Astrocyte of the cerebellum (primary cell): ENCODE measurements at regions not wholly inside any gene's neighbourhood (a gene's known extent, or its start where the extent isn't known, plus 50 kb on each side); places are given as distances from the start of the nearest gene placed in this dataset.

Source experiments
- DNase-seq: peaks from one replicate; pipeline ENCODE4 v3.0.0-alpha.2; 2011; ENCODE audit warnings: low read depth
- H3K4me3 ChIP-seq: 2 replicates; pipeline ENCODE4 v1.5.1; 2011; ENCODE audit warnings: mild to moderate bottlenecking, low read depth, low read length, moderate library complexity
- in situ Hi-C: cut with HindIII; loops from 2 replicates; pipeline ENCODE4 v1.10.0; 2017; ENCODE audit warnings: low sequenced_read_pairs
- TF ChIP-seq, protein P1 (sequence below): IDR thresholded peaks from 2 replicates; pipeline ENCODE4 v1.5.1; 2012; ENCODE audit warnings: low read length, low read depth, moderate library complexity, mild to moderate bottlenecking; ENCODE audit errors: missing control alignments

DNA sequence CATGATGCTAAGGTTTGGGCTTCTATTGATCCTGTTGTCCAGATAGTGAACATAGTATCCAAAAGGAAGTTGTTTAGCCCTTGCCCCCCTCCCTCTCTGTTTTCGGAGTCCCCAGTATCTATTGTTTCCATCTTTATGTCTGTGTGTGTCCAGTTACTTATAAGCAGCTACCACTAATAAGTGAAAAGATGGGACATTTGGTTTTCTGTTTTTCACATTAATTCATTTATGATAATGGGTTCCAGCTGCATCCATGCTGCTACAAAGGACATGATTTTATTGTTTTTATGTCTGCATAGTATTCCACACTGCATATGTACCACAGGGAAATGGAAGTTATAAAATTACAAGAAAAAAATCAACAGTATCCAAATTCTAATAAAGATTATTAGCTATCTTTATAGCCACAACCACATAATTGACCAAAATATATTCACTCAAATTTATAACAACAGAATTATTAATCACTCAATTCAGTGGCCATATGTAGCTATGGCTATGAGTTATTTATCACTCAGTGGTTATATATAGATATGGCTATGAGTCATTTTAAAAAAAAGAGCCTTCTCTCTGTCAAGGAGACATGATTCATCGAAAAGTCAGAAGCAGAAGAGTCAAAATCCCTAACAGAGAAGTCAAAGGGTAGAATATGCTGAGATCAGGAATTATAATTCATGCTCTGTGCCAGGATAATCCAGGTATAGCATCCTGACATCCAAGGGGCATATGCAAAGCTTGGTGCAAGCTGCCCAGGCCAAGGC lies 367.5 kb downstream of the DEPDC1B start:
- TF ChIP-seq, protein P1, sequence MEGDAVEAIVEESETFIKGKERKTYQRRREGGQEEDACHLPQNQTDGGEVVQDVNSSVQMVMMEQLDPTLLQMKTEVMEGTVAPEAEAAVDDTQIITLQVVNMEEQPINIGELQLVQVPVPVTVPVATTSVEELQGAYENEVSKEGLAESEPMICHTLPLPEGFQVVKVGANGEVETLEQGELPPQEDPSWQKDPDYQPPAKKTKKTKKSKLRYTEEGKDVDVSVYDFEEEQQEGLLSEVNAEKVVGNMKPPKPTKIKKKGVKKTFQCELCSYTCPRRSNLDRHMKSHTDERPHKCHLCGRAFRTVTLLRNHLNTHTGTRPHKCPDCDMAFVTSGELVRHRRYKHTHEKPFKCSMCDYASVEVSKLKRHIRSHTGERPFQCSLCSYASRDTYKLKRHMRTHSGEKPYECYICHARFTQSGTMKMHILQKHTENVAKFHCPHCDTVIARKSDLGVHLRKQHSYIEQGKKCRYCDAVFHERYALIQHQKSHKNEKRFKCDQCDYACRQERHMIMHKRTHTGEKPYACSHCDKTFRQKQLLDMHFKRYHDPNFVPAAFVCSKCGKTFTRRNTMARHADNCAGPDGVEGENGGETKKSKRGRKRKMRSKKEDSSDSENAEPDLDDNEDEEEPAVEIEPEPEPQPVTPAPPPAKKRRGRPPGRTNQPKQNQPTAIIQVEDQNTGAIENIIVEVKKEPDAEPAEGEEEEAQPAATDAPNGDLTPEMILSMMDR: no peak
- DNase-seq: no peak
- in situ Hi-C loops: no loop called here
- no peak overlapping the region for H3K4me3 ChIP-seq

DNA sequence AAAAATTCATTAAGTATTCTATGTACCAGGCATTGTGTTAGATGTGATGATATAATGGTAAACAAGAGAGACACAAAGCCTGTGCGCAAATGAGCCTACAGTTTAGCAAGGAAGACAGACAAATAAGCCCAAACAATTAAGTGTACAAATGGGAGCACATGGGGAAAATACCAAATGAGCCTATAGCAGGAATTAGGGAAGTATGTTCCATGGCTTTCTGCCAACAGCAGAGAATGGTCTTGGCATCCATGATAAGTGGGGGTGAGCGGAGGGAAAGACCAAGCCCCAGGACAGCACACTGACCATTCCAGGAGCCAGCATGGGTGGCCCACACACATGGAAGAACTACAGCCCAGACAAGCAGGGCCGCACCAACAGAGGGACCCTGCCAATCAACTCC lies 369.7 kb downstream of the DEPDC1B start:
- in situ Hi-C loops: no loop called here
- TF ChIP-seq, protein P1: no peak
- no peak overlapping the region for H3K4me3 ChIP-seq
- no peak for DNase-seq

DNA sequence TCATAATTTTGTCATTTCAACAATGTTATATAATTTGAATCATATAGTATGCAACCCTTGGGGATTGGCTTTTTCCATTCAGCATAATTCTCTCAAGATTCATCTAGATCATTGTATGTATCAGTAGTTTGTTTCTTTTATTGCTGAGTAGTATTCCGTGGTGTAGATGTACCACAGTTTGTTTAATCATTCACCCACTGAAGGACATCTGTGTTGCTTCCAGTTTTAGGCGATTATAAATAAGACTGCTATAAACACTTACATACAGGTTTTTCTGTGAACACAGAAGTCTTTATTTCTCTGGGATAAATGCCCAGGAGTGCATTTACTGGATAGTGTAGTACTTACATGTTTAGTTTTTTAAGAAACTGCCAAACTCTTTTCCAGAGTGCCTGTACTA lies 374.1 kb downstream of the DEPDC1B start:
- no peak for DNase-seq
- H3K4me3 ChIP-seq: no peak overlapping the region
- in situ Hi-C loops: no loop called here
- TF ChIP-seq, protein P1: no peak

DNA sequence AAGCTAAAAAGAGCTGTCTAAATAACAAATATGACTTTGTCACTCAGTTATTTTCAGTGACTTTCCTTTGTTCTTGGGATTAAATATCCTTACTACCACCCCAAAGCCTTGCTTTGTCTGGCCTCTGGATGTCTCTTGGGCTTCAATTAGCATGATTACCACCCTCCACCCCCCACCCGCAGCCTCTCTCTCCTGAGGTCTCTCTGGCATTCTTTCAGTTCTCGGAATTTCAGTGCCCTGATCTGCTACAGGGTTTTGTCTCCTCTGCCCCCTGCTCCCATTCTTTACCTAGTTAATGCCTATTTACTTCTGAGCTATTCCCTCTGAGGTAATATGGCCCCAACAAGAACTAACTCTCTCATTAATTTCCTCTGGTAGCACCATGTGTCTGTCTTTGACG lies 376.4 kb downstream of the DEPDC1B start:
- no peak overlapping the region for H3K4me3 ChIP-seq
- DNase-seq: no peak
- TF ChIP-seq, protein P1: no peak
- in situ Hi-C loops: no loop called here

DNA sequence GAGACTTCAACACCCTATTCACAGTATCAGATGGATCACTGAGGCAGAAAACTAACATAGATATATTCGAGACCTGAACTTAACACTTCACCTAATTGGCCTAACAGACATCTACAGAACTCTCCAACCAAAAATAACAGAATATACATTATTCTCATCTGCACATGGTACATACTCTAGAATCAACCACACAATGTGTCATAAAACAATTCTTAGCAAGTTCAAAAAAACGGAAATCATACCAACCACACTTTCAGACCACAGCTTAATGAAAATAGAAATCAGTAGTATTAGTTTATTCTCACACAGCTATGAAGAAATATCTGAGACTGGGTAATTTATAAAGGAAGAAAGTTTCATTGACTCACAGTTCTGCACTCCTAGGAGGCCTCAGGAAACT lies 387.9 kb downstream of the DEPDC1B start:
- in situ Hi-C loops: no loop called here
- no peak overlapping the region for H3K4me3 ChIP-seq
- TF ChIP-seq, protein P1: no peak
- DNase-seq: no peak

DNA sequence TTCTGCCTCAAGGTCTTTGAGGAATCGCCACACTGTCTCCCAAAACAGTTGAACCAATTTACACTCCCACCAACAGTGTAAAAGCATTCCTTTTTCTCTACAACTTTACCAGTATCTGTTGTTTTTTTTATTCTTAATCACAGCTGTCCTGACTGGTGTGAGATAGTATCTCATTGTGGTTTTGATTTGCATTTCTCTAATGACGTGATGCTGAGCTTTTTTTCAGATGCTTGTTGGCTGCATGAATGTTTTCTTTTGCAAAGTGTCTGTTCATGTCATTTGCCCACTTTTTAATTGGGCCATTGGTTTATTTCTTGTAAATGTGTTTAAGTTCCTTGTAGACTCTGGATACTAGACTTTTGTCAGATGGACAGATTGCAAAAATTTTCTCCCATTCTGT lies 400.0 kb downstream of the DEPDC1B start:
- TF ChIP-seq, protein P1: no peak
- no peak overlapping the region for H3K4me3 ChIP-seq
- in situ Hi-C loops: no loop called here
- DNase-seq: no peak

DNA sequence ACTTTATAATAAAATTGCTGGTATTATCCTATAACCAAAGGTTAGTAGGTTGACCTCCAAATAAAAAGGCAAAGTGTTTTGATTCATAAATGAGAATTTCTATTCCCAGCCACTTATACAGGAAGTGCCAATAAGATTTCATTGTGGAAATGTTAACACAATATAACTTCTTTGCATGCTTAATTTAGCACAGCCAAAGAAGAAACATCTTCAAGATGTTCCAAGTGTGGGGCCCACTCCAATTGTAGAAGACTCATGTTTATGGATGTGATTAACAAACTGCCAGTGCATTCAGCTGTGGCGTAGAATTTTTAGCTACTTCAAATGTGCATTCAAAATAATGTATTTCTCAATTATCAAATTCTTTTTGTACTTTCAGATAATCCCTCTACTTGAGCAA lies 402.3 kb downstream of the DEPDC1B start:
- TF ChIP-seq, protein P1: no peak
- in situ Hi-C loops: no loop called here
- H3K4me3 ChIP-seq: no peak overlapping the region
- DNase-seq: peak; percentile 20
